Left kidney (tissue), 1 donor: ENCODE measurements at regions not wholly inside any gene's neighbourhood (a gene's known extent, or its start where the extent isn't known, plus 50 kb on each side); places are given as distances from the start of the nearest gene placed in this dataset.
"Not testable (repeated sequence)": the region's sequence is repeated elsewhere in the genome, so short reads cannot be mapped to it uniquely, and the experiment has no call there.

ENCODE experiments used
- DNase-seq: peaks from one replicate; pipeline ENCODE4 v3.0.0-alpha.2; 2013

- no peak for DNase-seq
These were observed 340.7 kb downstream of the CNTN3 start for GRCh38 chr3:74273555-74274402.

- no peak for DNase-seq
These were observed 341.4 kb downstream of the CNTN3 start for GRCh38 chr3:74273091-74273490.

- no peak for DNase-seq
These were observed 342.9 kb downstream of the CNTN3 start for GRCh38 chr3:74271541-74271940.

- no peak for DNase-seq
These were observed 344.8 kb downstream of the CNTN3 start for GRCh38 chr3:74269689-74270088.

GRCh38 chr3:74268753-74269152, 345.7 kb downstream of the CNTN3 start:
- no peak for DNase-seq

GRCh38 chr3:74267588-74268184, 346.8 kb downstream of the CNTN3 start:
- DNase-seq: peak; percentile 56

- no peak for DNase-seq
These were observed 347.3 kb downstream of the CNTN3 start for GRCh38 chr3:74267131-74267530.

GRCh38 chr3:74265069-74265468, 349.4 kb downstream of the CNTN3 start:
- DNase-seq: no peak

GRCh38 chr3:74263031-74263430, 351.4 kb downstream of the CNTN3 start:
- DNase-seq: no peak

GRCh38 chr3:74233091-74233490, 381.4 kb downstream of the CNTN3 start:
- DNase-seq: no peak

GRCh38 chr3:74217467-74217866, 397.0 kb downstream of the CNTN3 start:
- no peak for DNase-seq

GRCh38 chr3:74214286-74214685, 400.2 kb downstream of the CNTN3 start:
- no peak for DNase-seq

GRCh38 chr3:74210739-74211138, 403.7 kb downstream of the CNTN3 start:
- DNase-seq: no peak

- DNase-seq: no peak
These were observed 413.5 kb downstream of the CNTN3 start for GRCh38 chr3:74200952-74201351.

GRCh38 chr3:74178664-74179063, 435.8 kb downstream of the CNTN3 start:
- not testable (repeated sequence) for DNase-seq

- no peak for DNase-seq
These were observed 441.4 kb downstream of the CNTN3 start for GRCh38 chr3:74173090-74173489.

GRCh38 chr3:74167926-74168325, 446.5 kb downstream of the CNTN3 start:
- DNase-seq: no peak

GRCh38 chr3:74165211-74165610, 449.2 kb downstream of the CNTN3 start:
- no peak for DNase-seq

GRCh38 chr3:74149466-74149865, 465.0 kb downstream of the CNTN3 start:
- DNase-seq: no peak

- DNase-seq: no peak
These were observed 469.2 kb downstream of the CNTN3 start for GRCh38 chr3:74145277-74145676.

- no peak for DNase-seq
These were observed 474.8 kb downstream of the CNTN3 start for GRCh38 chr3:74139648-74140047.

- DNase-seq: no peak
These were observed 476.7 kb downstream of the CNTN3 start for GRCh38 chr3:74137790-74138189.

GRCh38 chr3:74135808-74136207, 478.7 kb downstream of the CNTN3 start:
- no peak for DNase-seq

GRCh38 chr3:74134831-74135230, 479.6 kb downstream of the CNTN3 start:
- DNase-seq: no peak
